ENCODE measurements at regions not wholly inside any gene's neighbourhood (a gene's known extent, or its start where the extent isn't known, plus 50 kb on each side); places are given as distances from the start of the nearest gene placed in this dataset.
"Not testable (repeated sequence)": the region's sequence is repeated elsewhere in the genome, so short reads cannot be mapped to it uniquely, and the experiment has no call there.

- no peaks in the 10 kb centered on the region for H3K36me3 Mint-ChIP-seq (ENCODE audit: low read depth, unreplicated experiment)
- H3K27ac Mint-ChIP-seq (ENCODE audit: unreplicated experiment), result no peak overlapping the region
- no peaks in the 10 kb centered on the region for H3K27me3 Mint-ChIP-seq (ENCODE audit: unreplicated experiment)
- no peaks in the 10 kb centered on the region for H3K4me1 Mint-ChIP-seq (ENCODE audit: unreplicated experiment)
- no peak for TF ChIP-seq CTCF (IDR thresholded peaks at IDR 0.05; ENCODE audit: unreplicated experiment)
- H3K4me3 Mint-ChIP-seq (ENCODE audit: unreplicated experiment), result no peak overlapping the region
- H3K9me3 Mint-ChIP-seq (ENCODE audit: unreplicated experiment), result no peaks in the 10 kb centered on the region
- no peak for DNase-seq (ENCODE audit: low spot score)
Measured at GRCh38 chr10:108962172-108962571, 961.1 kb downstream of the XPNPEP1 start.

- no peak for DNase-seq (ENCODE audit: low spot score)
- no peak for TF ChIP-seq CTCF (IDR thresholded peaks at IDR 0.05; ENCODE audit: unreplicated experiment)
- no peak overlapping the region for H3K4me3 Mint-ChIP-seq (ENCODE audit: unreplicated experiment)
- no peaks in the 10 kb centered on the region for H3K36me3 Mint-ChIP-seq (ENCODE audit: low read depth, unreplicated experiment)
- H3K9me3 Mint-ChIP-seq (ENCODE audit: unreplicated experiment), result no peaks in the 10 kb centered on the region
- H3K4me1 Mint-ChIP-seq (ENCODE audit: unreplicated experiment), result no peaks in the 10 kb centered on the region
- H3K27ac Mint-ChIP-seq (ENCODE audit: unreplicated experiment), result no peak overlapping the region
- no peaks in the 10 kb centered on the region for H3K27me3 Mint-ChIP-seq (ENCODE audit: unreplicated experiment)
Measured at GRCh38 chr10:108957681-108958080, 965.6 kb downstream of the XPNPEP1 start.

GRCh38 chr10:108956149-108956548, 967.2 kb downstream of the XPNPEP1 start:
- no peaks in the 10 kb centered on the region for H3K27me3 Mint-ChIP-seq (ENCODE audit: unreplicated experiment)
- H3K36me3 Mint-ChIP-seq (ENCODE audit: low read depth, unreplicated experiment), result no peaks in the 10 kb centered on the region
- no peaks in the 10 kb centered on the region for H3K4me1 Mint-ChIP-seq (ENCODE audit: unreplicated experiment)
- H3K4me3 Mint-ChIP-seq (ENCODE audit: unreplicated experiment), result no peak overlapping the region
- DNase-seq (ENCODE audit: low spot score), result no peak
- TF ChIP-seq CTCF (IDR thresholded peaks at IDR 0.05; ENCODE audit: unreplicated experiment), result no peak
- H3K9me3 Mint-ChIP-seq (ENCODE audit: unreplicated experiment), result no peaks in the 10 kb centered on the region
- no peak overlapping the region for H3K27ac Mint-ChIP-seq (ENCODE audit: unreplicated experiment)

- not testable (repeated sequence) for DNase-seq (ENCODE audit: low spot score); H3K9me3 Mint-ChIP-seq (ENCODE audit: unreplicated experiment); H3K4me3 Mint-ChIP-seq (ENCODE audit: unreplicated experiment); H3K27me3 Mint-ChIP-seq (ENCODE audit: unreplicated experiment); H3K4me1 Mint-ChIP-seq (ENCODE audit: unreplicated experiment); H3K36me3 Mint-ChIP-seq (ENCODE audit: low read depth, unreplicated experiment); H3K27ac Mint-ChIP-seq (ENCODE audit: unreplicated experiment)
Measured at GRCh38 chr10:108920029-108920428, 1003.3 kb downstream of the XPNPEP1 start.

GRCh38 chr10:108913300-108913699, 1010.0 kb downstream of the XPNPEP1 start:
- Mint-ChIP-seq H3K4me3 (ENCODE audit: unreplicated experiment) (no peak overlapping the region), H3K27ac (ENCODE audit: unreplicated experiment) (no peak overlapping the region), H3K4me1 (ENCODE audit: unreplicated experiment) (no peaks in the 10 kb centered on the region), H3K36me3 (ENCODE audit: low read depth, unreplicated experiment) (no peaks in the 10 kb centered on the region), H3K27me3 (ENCODE audit: unreplicated experiment) (no peaks in the 10 kb centered on the region), H3K9me3 (ENCODE audit: unreplicated experiment) (no peaks in the 10 kb centered on the region)
- no peak for DNase-seq (ENCODE audit: low spot score)
- TF ChIP-seq CTCF (IDR thresholded peaks at IDR 0.05; ENCODE audit: unreplicated experiment), result no peak

Data from endothelial cell (in vitro differentiated cells).